ENCODE measurements at regions not wholly inside any gene's neighbourhood (a gene's known extent, or its start where the extent isn't known, plus 50 kb on each side); places are given as distances from the start of the nearest gene placed in this dataset.

DNA sequence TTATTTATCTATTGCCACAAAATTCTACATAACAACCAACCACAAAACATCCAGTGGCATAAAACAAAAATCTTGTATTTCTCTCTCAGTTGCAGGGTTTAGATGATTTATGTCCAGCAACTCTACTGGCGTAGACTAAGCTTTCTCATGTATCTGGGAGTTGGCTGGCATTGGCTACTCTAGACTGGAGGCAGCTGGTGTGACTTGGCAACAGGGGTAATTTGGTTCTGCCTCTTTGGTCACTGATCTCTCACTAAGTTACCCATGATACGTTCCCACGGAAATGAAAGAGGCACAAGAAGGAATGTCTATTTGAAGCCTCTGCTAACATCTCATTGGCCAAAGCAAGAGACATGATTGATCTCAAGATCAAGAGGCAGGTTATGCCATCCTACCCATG lies 144.0 kb downstream of the HS3ST3B1 start:
- H3K27ac ChIP-seq = no peak overlapping the region
- no peak for DNase-seq
- TF ChIP-seq, protein P1, sequence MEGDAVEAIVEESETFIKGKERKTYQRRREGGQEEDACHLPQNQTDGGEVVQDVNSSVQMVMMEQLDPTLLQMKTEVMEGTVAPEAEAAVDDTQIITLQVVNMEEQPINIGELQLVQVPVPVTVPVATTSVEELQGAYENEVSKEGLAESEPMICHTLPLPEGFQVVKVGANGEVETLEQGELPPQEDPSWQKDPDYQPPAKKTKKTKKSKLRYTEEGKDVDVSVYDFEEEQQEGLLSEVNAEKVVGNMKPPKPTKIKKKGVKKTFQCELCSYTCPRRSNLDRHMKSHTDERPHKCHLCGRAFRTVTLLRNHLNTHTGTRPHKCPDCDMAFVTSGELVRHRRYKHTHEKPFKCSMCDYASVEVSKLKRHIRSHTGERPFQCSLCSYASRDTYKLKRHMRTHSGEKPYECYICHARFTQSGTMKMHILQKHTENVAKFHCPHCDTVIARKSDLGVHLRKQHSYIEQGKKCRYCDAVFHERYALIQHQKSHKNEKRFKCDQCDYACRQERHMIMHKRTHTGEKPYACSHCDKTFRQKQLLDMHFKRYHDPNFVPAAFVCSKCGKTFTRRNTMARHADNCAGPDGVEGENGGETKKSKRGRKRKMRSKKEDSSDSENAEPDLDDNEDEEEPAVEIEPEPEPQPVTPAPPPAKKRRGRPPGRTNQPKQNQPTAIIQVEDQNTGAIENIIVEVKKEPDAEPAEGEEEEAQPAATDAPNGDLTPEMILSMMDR (IDR thresholded peaks at IDR 0.05) = no peak
- intact Hi-C loops (cut with DNase I) = no loop called here
- no peaks in the 10 kb centered on the region for H3K36me3 ChIP-seq
- no peaks in the 10 kb centered on the region for H3K9me3 ChIP-seq
- H3K4me1 ChIP-seq = no peaks in the 10 kb centered on the region
- no peaks in the 10 kb centered on the region for H3K27me3 ChIP-seq
- no peak for ATAC-seq
- no peak overlapping the region for H3K4me3 ChIP-seq

DNA sequence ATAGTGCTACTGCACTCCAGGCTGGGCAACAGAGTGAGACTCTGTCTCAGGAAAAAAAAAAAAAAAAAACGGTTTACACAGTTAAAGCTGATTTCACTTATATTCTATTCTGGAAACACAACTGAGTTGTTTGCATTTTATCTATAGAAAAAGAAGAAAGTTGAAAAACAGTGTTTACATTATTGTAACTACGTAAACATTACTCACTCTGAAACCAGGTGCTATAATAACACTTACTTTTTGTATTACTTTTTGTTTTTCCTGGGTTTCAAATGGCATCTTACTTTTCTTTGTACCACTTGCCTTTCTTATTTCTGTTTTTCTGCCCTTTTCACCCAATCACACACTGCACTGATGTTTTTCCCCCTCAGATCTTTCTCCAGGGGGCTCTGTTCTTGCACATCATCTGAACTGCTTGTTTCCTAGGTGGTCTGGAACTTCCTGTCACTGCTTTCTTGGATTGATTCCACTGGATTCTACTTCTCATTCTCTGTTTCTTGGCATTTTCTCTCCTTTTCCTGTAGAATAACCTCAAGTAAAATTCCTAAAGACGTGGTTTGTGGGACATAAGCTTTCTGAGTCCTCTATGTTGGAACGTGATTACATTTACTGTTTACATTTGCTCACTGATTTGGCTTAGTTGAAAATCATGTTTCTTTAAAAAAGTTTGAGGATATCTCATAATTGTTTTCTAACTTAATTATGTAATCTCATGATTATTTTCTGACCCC lies 142.1 kb downstream of the HS3ST3B1 start:
- intact Hi-C loops (cut with DNase I) = no loop called here
- no peak overlapping the region for H3K4me3 ChIP-seq
- ATAC-seq (no peak), DNase-seq (no peak)
- H3K27me3 ChIP-seq = no peaks in the 10 kb centered on the region
- no peaks in the 10 kb centered on the region for H3K4me1 ChIP-seq
- TF ChIP-seq, protein P1 (IDR thresholded peaks at IDR 0.05) = no peak
- H3K27ac ChIP-seq = no peak overlapping the region
- no peaks in the 10 kb centered on the region for H3K36me3 ChIP-seq
- H3K9me3 ChIP-seq = no peaks in the 10 kb centered on the region

DNA sequence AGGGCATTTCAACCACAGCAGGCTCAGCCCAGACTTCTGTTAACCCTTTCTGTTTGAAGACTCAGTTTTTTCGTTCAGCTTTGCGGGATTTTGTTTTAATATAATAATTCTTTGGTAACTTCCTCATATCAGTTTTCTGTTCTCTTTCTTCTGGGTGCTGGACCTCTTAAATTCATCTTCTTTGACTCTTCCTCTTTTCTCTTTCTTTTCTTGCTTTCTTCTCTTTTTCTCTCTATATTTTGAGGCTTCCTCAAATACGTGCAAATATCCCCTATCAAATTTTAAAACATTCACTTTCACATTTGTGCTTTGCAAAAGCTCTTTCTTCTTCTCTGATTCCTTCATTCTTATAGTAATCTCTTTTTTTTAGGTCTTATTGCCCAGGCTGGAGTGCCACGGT lies 136.3 kb downstream of the HS3ST3B1 start:
- Histone ChIP-seq H3K36me3 (no peaks in the 10 kb centered on the region), H3K4me1 (no peaks in the 10 kb centered on the region), H3K9me3 (no peaks in the 10 kb centered on the region), H3K4me3 (no peak overlapping the region), H3K27me3 (no peaks in the 10 kb centered on the region), H3K27ac (no peak overlapping the region)
- ATAC-seq (no peak), DNase-seq (no peak)
- TF ChIP-seq, protein P1 (IDR thresholded peaks at IDR 0.05) = no peak
- intact Hi-C loops (cut with DNase I) = no loop called here

DNA sequence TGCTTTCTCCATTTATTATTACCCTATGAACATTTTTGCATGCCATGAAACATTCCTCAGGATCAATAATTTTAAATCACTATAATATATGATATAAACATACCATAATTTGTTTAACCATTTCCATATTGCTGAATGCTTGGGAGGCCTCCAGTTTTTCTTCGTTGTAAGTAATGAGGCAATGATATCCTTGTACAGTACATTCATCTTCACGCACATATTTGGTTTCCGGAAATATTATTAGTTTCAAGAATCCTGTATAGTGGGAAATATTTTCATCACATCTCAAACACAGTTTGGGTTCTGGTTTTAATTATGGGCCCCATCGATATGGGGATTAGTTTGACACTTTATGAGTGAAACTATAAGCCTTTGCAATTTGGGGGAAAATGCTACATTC lies 135.4 kb downstream of the HS3ST3B1 start:
- no peak for ATAC-seq
- no peaks in the 10 kb centered on the region for H3K9me3 ChIP-seq
- no peaks in the 10 kb centered on the region for H3K36me3 ChIP-seq
- H3K27ac ChIP-seq = no peak overlapping the region
- H3K4me1 ChIP-seq = no peaks in the 10 kb centered on the region
- no peaks in the 10 kb centered on the region for H3K27me3 ChIP-seq
- no peak for DNase-seq
- intact Hi-C loops (cut with DNase I) = no loop called here
- TF ChIP-seq, protein P1 (IDR thresholded peaks at IDR 0.05) = no peak
- H3K4me3 ChIP-seq = no peak overlapping the region

DNA sequence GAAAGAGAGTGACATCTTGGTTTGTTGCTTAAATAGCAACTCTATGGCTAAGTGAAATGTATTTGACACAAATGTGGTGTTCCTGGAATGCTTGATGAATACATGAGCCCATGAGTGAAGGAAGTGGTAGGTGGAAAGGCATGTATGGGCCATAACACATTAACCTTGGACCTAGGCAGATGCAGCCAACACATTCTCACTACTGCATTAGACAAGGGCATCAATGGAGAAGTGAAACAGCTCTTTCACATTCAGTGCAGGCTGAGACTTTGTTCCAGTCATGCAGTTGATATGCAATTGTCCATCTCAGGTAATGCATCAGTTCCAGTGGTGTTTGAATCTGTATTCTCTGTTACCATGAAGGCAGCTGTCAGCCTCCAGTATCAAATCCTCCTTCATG lies 133.6 kb downstream of the HS3ST3B1 start:
- Histone ChIP-seq H3K9me3 (no peaks in the 10 kb centered on the region), H3K4me1 (no peaks in the 10 kb centered on the region), H3K27ac (no peak overlapping the region), H3K36me3 (no peaks in the 10 kb centered on the region), H3K4me3 (no peak overlapping the region), H3K27me3 (no peaks in the 10 kb centered on the region)
- TF ChIP-seq, protein P1 (IDR thresholded peaks at IDR 0.05) = no peak
- DNase-seq (no peak), ATAC-seq (no peak)
- intact Hi-C loops (cut with DNase I) = no loop called here

DNA sequence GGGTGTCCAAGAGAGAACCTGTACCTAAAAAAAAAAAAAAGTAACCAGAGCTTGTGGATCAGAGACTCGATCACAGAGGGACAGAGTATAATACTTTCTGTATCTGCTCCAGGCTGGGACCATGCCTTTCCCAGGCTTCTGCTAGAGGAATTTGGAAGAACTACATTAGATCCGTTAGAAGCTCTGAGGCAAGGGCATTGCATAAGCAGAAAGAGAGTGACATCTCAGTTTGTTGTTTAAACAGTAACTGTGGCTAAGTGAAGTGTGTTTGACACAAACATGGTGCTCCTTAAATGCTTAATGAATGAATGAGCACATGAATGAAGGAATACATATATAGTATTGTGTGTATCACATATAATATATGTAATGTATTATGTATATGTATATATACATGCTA lies 131.2 kb downstream of the HS3ST3B1 start:
- DNase-seq (no peak), ATAC-seq (no peak)
- no peak overlapping the region for H3K27ac ChIP-seq
- H3K27me3 ChIP-seq = no peaks in the 10 kb centered on the region
- no peak overlapping the region for H3K4me3 ChIP-seq
- H3K4me1 ChIP-seq = no peaks in the 10 kb centered on the region
- TF ChIP-seq, protein P1 (IDR thresholded peaks at IDR 0.05) = no peak
- no peaks in the 10 kb centered on the region for H3K9me3 ChIP-seq
- no peaks in the 10 kb centered on the region for H3K36me3 ChIP-seq
- intact Hi-C loops (cut with DNase I) = no loop called here

All from upper lobe of right lung (tissue), 1 donor.